Neuron (in vitro differentiated cells): ENCODE measurements at regions not wholly inside any gene's neighbourhood (a gene's known extent, or its start where the extent isn't known, plus 50 kb on each side); places are given as distances from the start of the nearest gene placed in this dataset.

Source experiments
- H2AFZ ChIP-seq: one replicate; pipeline ENCODE4 v1.6.1; 2013; ENCODE audit warnings: low read depth, mild to moderate bottlenecking, inconsistent platforms, low read length, moderate library complexity
- H3K27me3 ChIP-seq: one replicate; pipeline ENCODE4 v1.6.1; 2013; ENCODE audit warnings: low read length; ENCODE audit not compliant: insufficient read depth
- H3K36me3 ChIP-seq: one replicate; pipeline ENCODE4 v1.6.1; 2013; ENCODE audit warnings: low read length; ENCODE audit not compliant: insufficient read depth
- H3K4me1 ChIP-seq: one replicate; pipeline ENCODE4 v1.6.1; 2013; ENCODE audit warnings: low read length; ENCODE audit not compliant: insufficient read depth
- H3K4me3 ChIP-seq: 2 replicates; pipeline ENCODE4 v1.5.1; 2013; ENCODE audit warnings: mild to moderate bottlenecking, low read length, moderate library complexity
- H3K9me3 ChIP-seq: one replicate; pipeline ENCODE4 v1.6.1; 2013; ENCODE audit warnings: low read length

DNA sequence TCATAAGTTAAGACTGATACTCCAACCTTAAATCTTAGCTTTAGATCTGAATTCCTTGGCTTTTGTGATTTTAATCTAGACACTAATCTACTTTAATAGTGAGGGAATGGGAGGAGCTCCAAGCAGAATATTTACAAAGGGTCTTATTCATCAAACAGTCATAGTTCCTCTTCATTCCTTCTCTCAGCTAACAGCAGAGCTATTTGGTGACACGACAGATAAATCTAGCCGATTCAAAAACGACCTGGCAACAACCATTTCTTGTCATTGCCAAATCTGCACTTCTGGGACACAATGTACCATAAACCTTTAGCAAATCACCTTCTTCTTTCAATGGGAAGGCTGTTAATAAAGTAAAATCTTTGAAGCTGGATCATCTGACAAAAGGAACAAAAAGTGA is 52.8 kb upstream of the FOXD3 start:
- Histone ChIP-seq H2AFZ (no peak overlapping the region), H3K4me1 (no peaks in the 10 kb centered on the region), H3K27me3 (peaks cover 5% of the 10 kb centered on the region), H3K36me3 (no peaks in the 10 kb centered on the region), H3K9me3 (no peaks in the 10 kb centered on the region), H3K4me3 (no peak overlapping the region)
